GM23338 (cell line): ENCODE measurements at regions not wholly inside any gene's neighbourhood (a gene's known extent, or its start where the extent isn't known, plus 50 kb on each side); places are given as distances from the start of the nearest gene placed in this dataset.
A peak's percentile ranks its signal among the peaks of the same experiment; 100 is the strongest.

Experiments
- ATAC-seq: fragments of 200-7000 bp; cut with Tn5 transposase; 3 replicates; pipeline ENCODE4 v1.9.1; 2020
- DNase-seq: peaks from one replicate; pipeline ENCODE4 v3.0.0-alpha.2; 2015; ENCODE audit warnings: low spot score
- H2AFZ ChIP-seq: fragments of 200-600 bp; sonication (generic); 2 replicates; pipeline ENCODE4 v1.8.0; 2016; ENCODE audit warnings: antibody characterized with exemption, mild to moderate bottlenecking, moderate library complexity
- H3F3A ChIP-seq: fragments of 200-600 bp; sonication (generic); replicated peaks from 2 replicates; pipeline ENCODE4 v1.8.0; 2017; ENCODE audit warnings: antibody characterized with exemption, mixed run types, low read depth
- H3K27ac ChIP-seq: fragments of 200-600 bp; sonication (generic); 2 replicates; pipeline ENCODE4 v1.6.1; 2016; ENCODE audit warnings: low read depth
- H3K27me3 ChIP-seq: fragments of 200-600 bp; sonication (generic); 2 replicates; pipeline ENCODE4 v1.8.0; 2016; ENCODE audit warnings: mild to moderate bottlenecking, mixed run types, moderate library complexity; ENCODE audit not compliant: insufficient read depth
- H3K36me3 ChIP-seq: fragments of 200-600 bp; sonication (generic); 2 replicates; pipeline ENCODE4 v1.8.0; 2016; ENCODE audit warnings: mild to moderate bottlenecking; ENCODE audit not compliant: insufficient read depth
- H3K4me1 ChIP-seq: fragments of 200-600 bp; sonication (generic); 2 replicates; pipeline ENCODE4 v1.8.0; 2016; ENCODE audit warnings: mild to moderate bottlenecking, moderate library complexity; ENCODE audit not compliant: insufficient read depth
- H3K4me2 ChIP-seq: fragments of 200-600 bp; sonication (generic); 2 replicates; pipeline ENCODE4 v1.7.1; 2017; ENCODE audit warnings: mixed run types
- H3K4me3 ChIP-seq: fragments of 200-600 bp; sonication (generic); 2 replicates; pipeline ENCODE4 v1.6.1; 2016; ENCODE audit warnings: mixed run types
- H3K79me2 ChIP-seq: fragments of 200-600 bp; sonication (generic); replicated peaks from 2 replicates; pipeline ENCODE4 v1.8.0; 2017; ENCODE audit warnings: mild to moderate bottlenecking; ENCODE audit not compliant: insufficient read depth
- H3K9me2 ChIP-seq: fragments of 200-600 bp; sonication (generic); 2 replicates; pipeline ENCODE4 v1.8.0; 2017; ENCODE audit not compliant: insufficient read depth
- H4K20me1 ChIP-seq: fragments of 200-600 bp; sonication (generic); replicated peaks from 2 replicates; pipeline ENCODE4 v1.8.0; 2017; ENCODE audit warnings: mild to moderate bottlenecking; ENCODE audit not compliant: insufficient read depth
- H3K27ac Mint-ChIP-seq: 2 replicates; pipeline ENCODE4 v1.8.0; 2020; ENCODE audit warnings: inconsistent platforms, mild to moderate bottlenecking, moderate library complexity, mixed read lengths
- H3K27me3 Mint-ChIP-seq: 3 replicates; pipeline ENCODE4 v1.8.0; 2022; ENCODE audit warnings: low read depth, mild to moderate bottlenecking, moderate library complexity, mixed read lengths, inconsistent platforms; ENCODE audit not compliant: insufficient read depth, poor library complexity
- H3K36me3 Mint-ChIP-seq: 3 replicates; pipeline ENCODE4 v1.8.0; 2021; ENCODE audit warnings: low read depth, mild to moderate bottlenecking, inconsistent platforms, moderate library complexity, mixed read lengths
- H3K4me1 Mint-ChIP-seq: 3 replicates; pipeline ENCODE4 v1.8.0; 2020; ENCODE audit warnings: mild to moderate bottlenecking, inconsistent platforms, mixed read lengths
- H3K4me3 Mint-ChIP-seq: 3 replicates; pipeline ENCODE4 v1.8.0; 2021; ENCODE audit warnings: moderate library complexity, mild to moderate bottlenecking, inconsistent platforms, mixed read lengths
- H3K9me3 Mint-ChIP-seq: 3 replicates; pipeline ENCODE4 v1.8.0; 2020; ENCODE audit warnings: moderate library complexity, mild to moderate bottlenecking, inconsistent platforms, mixed read lengths
- CREB1 ChIP-seq: fragments of 250-450 bp; sonication (Bioruptor Pico); IDR thresholded peaks from 2 replicates; pipeline ENCODE4 v1.5.0; 2020; ENCODE audit warnings: low read depth, mild to moderate bottlenecking, moderate library complexity
- ETS1 ChIP-seq: IDR thresholded peaks from 2 replicates; pipeline ENCODE4 v1.6.1; 2016; ENCODE audit warnings: antibody characterized with exemption
- EZH2 ChIP-seq: fragments of 200-600 bp; sonication (generic); IDR thresholded peaks from one replicate; pipeline ENCODE4 v1.8.0; 2017; ENCODE audit warnings: antibody characterized with exemption, mild to moderate bottlenecking, low read depth; ENCODE audit not compliant: unreplicated experiment
- EZH2phosphoT487 ChIP-seq: fragments of 200-600 bp; sonication (generic); IDR thresholded peaks from one replicate; pipeline ENCODE4 v1.8.1; 2018; ENCODE audit warnings: antibody characterized with exemption; ENCODE audit not compliant: unreplicated experiment
- JUNB ChIP-seq: IDR thresholded peaks from one replicate; pipeline ENCODE4 v1.6.1; 2016; ENCODE audit warnings: antibody characterized with exemption; ENCODE audit not compliant: unreplicated experiment
- NANOG ChIP-seq: IDR thresholded peaks from 2 replicates; pipeline ENCODE4 v1.6.1; 2016; ENCODE audit warnings: antibody characterized with exemption, borderline replicate concordance
- POLR2AphosphoS5 ChIP-seq: IDR thresholded peaks from 2 replicates; pipeline ENCODE4 v1.6.1; 2016; ENCODE audit warnings: antibody characterized with exemption, low read depth
- REST ChIP-seq: IDR thresholded peaks from one replicate; pipeline ENCODE4 v1.6.1; 2018; ENCODE audit warnings: antibody characterized with exemption; ENCODE audit not compliant: unreplicated experiment
- STAT1 ChIP-seq: IDR thresholded peaks from one replicate; pipeline ENCODE4 v1.6.1; 2016; ENCODE audit warnings: antibody characterized with exemption; ENCODE audit not compliant: unreplicated experiment
- ZNF114 ChIP-seq: fragments of 250-450 bp; sonication (Bioruptor Pico); IDR thresholded peaks from 2 replicates; pipeline ENCODE4 v1.5.0; 2020; ENCODE audit warnings: mild to moderate bottlenecking, moderate library complexity
- ZNF331 ChIP-seq: fragments of 250-450 bp; sonication (Bioruptor Pico); IDR thresholded peaks from 2 replicates; pipeline ENCODE4 v1.5.0; 2020; ENCODE audit warnings: low read depth, mild to moderate bottlenecking, moderate library complexity
- TF ChIP-seq, protein P1 (sequence below): fragments of 250-450 bp; sonication (Bioruptor Pico); IDR thresholded peaks from 2 replicates; pipeline ENCODE4 v1.5.0; 2020; ENCODE audit warnings: mild to moderate bottlenecking, moderate library complexity
- TF ChIP-seq, protein P2 (sequence below), 2 experiments: fragments of 200-600 bp in 1 of 2; sonication (generic) in 1 of 2; conservative IDR thresholded peaks; 2 replicates each; pipeline versions ENCODE4 v1.5.1 to v1.6.1; 2016 to 2017; ENCODE audit warnings: antibody characterized with exemption in 2 of 2, low read depth in 2 of 2, mild to moderate bottlenecking in 2 of 2, moderate library complexity in 1 of 2

GRCh38 chr14:98916476-98916875 is 355.5 kb downstream of the BCL11B start (continued):
- TF ChIP-seq, protein P1, sequence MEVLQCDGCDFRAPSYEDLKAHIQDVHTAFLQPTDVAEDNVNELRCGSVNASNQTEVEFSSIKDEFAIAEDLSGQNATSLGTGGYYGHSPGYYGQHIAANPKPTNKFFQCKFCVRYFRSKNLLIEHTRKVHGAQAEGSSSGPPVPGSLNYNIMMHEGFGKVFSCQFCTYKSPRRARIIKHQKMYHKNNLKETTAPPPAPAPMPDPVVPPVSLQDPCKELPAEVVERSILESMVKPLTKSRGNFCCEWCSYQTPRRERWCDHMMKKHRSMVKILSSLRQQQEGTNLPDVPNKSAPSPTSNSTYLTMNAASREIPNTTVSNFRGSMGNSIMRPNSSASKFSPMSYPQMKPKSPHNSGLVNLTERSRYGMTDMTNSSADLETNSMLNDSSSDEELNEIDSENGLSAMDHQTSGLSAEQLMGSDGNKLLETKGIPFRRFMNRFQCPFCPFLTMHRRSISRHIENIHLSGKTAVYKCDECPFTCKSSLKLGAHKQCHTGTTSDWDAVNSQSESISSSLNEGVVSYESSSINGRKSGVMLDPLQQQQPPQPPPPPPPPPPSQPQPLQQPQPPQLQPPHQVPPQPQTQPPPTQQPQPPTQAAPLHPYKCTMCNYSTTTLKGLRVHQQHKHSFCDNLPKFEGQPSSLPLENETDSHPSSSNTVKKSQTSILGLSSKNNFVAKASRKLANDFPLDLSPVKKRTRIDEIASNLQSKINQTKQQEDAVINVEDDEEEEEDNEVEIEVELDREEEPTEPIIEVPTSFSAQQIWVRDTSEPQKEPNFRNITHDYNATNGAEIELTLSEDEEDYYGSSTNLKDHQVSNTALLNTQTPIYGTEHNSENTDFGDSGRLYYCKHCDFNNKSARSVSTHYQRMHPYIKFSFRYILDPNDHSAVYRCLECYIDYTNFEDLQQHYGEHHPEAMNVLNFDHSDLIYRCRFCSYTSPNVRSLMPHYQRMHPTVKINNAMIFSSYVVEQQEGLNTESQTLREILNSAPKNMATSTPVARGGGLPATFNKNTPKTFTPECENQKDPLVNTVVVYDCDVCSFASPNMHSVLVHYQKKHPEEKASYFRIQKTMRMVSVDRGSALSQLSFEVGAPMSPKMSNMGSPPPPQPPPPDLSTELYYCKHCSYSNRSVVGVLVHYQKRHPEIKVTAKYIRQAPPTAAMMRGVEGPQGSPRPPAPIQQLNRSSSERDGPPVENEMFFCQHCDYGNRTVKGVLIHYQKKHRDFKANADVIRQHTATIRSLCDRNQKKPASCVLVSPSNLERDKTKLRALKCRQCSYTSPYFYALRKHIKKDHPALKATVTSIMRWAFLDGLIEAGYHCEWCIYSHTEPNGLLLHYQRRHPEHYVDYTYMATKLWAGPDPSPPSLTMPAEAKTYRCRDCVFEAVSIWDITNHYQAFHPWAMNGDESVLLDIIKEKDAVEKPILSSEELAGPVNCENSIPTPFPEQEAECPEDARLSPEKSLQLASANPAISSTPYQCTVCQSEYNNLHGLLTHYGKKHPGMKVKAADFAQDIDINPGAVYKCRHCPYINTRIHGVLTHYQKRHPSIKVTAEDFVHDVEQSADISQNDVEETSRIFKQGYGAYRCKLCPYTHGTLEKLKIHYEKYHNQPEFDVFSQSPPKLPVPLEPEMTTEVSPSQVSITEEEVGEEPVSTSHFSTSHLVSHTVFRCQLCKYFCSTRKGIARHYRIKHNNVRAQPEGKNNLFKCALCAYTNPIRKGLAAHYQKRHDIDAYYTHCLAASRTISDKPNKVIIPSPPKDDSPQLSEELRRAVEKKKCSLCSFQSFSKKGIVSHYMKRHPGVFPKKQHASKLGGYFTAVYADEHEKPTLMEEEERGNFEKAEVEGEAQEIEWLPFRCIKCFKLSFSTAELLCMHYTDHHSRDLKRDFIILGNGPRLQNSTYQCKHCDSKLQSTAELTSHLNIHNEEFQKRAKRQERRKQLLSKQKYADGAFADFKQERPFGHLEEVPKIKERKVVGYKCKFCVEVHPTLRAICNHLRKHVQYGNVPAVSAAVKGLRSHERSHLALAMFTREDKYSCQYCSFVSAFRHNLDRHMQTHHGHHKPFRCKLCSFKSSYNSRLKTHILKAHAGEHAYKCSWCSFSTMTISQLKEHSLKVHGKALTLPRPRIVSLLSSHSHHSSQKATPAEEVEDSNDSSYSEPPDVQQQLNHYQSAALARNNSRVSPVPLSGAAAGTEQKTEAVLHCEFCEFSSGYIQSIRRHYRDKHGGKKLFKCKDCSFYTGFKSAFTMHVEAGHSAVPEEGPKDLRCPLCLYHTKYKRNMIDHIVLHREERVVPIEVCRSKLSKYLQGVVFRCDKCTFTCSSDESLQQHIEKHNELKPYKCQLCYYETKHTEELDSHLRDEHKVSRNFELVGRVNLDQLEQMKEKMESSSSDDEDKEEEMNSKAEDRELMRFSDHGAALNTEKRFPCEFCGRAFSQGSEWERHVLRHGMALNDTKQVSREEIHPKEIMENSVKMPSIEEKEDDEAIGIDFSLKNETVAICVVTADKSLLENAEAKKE (CRISPR knock-in tag) = no peak
- TF ChIP-seq NANOG (no peak), CREB1 (CRISPR knock-in tag) (no peak), EZH2phosphoT487 (no peak)

DNA sequence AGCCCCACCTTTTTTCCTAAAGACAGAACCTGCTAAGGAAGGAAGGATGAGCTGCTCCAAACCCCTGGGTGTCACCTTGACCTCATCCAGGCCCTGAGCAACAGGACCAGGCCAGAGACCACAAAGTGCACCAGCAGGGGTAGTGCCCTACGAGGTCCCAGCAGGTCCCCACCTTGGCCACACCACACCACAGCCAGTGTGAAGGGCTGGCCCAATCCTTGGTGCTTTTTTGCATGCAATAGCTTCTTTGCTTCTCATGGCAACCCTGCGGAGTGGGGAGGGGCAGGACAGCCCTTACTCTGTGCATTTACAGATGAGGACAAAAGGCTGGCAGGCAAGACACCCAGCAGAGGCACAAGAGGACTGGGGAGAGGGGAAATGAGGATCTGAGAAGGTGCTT is 352.6 kb downstream of the BCL11B start:
- no peak overlapping the region for H3K27ac Mint-ChIP-seq
- no peak overlapping the region for H3K4me2 ChIP-seq
- H3K4me1 ChIP-seq = 0 out of 2 replicates have a peak, but pooled peaks cover 3% of the 10 kb centered on the region
- H3K79me2 ChIP-seq = no peaks in the 10 kb centered on the region
- peak; percentile 46; the same call in 1 of the 3 replicates for ATAC-seq
- no peaks in the 10 kb centered on the region; the same call in 2 of the 3 replicates for H3K9me3 Mint-ChIP-seq
- H3K27me3 ChIP-seq = no peaks in the 10 kb centered on the region
- H3K36me3 Mint-ChIP-seq = no peaks in the 10 kb centered on the region
- peaks cover 6% of the 10 kb centered on the region for H3K27me3 Mint-ChIP-seq
- no peaks in the 10 kb centered on the region for H4K20me1 ChIP-seq
- no peak overlapping the region for H2AFZ ChIP-seq
- H3K4me1 Mint-ChIP-seq = peaks cover 7% of the 10 kb centered on the region; the same call in 2 of the 3 replicates
- no peaks in the 10 kb centered on the region for H3F3A ChIP-seq
- no peaks in the 10 kb centered on the region for H3K36me3 ChIP-seq
- no peaks in the 10 kb centered on the region for H3K9me2 ChIP-seq
- DNase-seq = no peak
- no peak overlapping the region for H3K4me3 Mint-ChIP-seq
- H3K27ac ChIP-seq = no peak overlapping the region
- H3K4me3 ChIP-seq = no peak overlapping the region
- TF ChIP-seq CREB1 (CRISPR knock-in tag) (no peak), ETS1 (no peak), ZNF114 (no peak), EZH2phosphoT487 (no peak), EZH2 (no peak), REST (no peak), ZNF331 (no peak), JUNB (no peak), STAT1 (no peak), POLR2AphosphoS5 (no peak)
- TF ChIP-seq, protein P2, sequence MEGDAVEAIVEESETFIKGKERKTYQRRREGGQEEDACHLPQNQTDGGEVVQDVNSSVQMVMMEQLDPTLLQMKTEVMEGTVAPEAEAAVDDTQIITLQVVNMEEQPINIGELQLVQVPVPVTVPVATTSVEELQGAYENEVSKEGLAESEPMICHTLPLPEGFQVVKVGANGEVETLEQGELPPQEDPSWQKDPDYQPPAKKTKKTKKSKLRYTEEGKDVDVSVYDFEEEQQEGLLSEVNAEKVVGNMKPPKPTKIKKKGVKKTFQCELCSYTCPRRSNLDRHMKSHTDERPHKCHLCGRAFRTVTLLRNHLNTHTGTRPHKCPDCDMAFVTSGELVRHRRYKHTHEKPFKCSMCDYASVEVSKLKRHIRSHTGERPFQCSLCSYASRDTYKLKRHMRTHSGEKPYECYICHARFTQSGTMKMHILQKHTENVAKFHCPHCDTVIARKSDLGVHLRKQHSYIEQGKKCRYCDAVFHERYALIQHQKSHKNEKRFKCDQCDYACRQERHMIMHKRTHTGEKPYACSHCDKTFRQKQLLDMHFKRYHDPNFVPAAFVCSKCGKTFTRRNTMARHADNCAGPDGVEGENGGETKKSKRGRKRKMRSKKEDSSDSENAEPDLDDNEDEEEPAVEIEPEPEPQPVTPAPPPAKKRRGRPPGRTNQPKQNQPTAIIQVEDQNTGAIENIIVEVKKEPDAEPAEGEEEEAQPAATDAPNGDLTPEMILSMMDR (conservative IDR thresholded peaks at IDR 0.05; ENCODE audit: low read depth in 2 of 2) = no peak
